ENCODE measurements at regions not wholly inside any gene's neighbourhood (a gene's known extent, or its start where the extent isn't known, plus 50 kb on each side); places are given as distances from the start of the nearest gene placed in this dataset.

DNA sequence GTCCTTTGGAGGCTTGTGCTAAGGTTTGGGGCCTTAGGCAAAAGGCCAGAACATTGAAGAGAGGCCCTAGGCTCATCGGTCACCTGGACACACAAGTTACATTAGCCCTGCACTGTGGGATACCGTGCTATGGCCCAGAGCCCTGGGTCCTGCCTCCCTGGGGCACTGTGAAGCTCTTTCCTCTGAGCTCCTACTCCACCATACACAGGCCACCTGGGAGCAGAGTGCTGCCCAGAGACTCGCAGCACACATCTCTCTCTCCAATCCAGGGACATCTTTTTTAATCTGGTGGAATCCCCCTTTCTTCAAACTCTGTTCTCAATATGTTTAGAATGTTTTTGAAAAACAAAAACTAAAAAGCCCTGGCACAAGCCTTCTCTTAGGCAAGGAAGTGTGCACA is 314.2 kb upstream of the RGS6 start:
- Histone ChIP-seq H3K79me2 (ENCODE audit: insufficient read depth, low read length) (no peaks in the 10 kb centered on the region), H3K4me2 (ENCODE audit: insufficient read depth, insufficient read length, low read length) (no peak overlapping the region), H3K14ac (ENCODE audit: insufficient read depth, low read length) (no peak overlapping the region; the same call in 1 of the 2 replicates), H3K27ac (ENCODE audit: insufficient read length, low read depth, low read length) (no peak overlapping the region), H4K20me1 (ENCODE audit: control insufficient read depth, insufficient read depth, insufficient read length) (no peaks in the 10 kb centered on the region), H2BK120ac (ENCODE audit: low read depth, low read length, poor library complexity, severe bottlenecking) (no peak overlapping the region), H3T11ph (ENCODE audit: low read length) (no peak overlapping the region), H3K18ac (ENCODE audit: insufficient read length, low read depth, low read length) (no peak overlapping the region), H3K4me1 (ENCODE audit: insufficient read depth, low read length) (peaks cover 3% of the 10 kb centered on the region; the same call in 1 of the 2 replicates), H3K23ac (ENCODE audit: insufficient read length, low read depth, low read length) (no peak overlapping the region), H3K79me1 (ENCODE audit: insufficient read depth, low read depth, low read length, poor library complexity, severe bottlenecking) (no peaks in the 10 kb centered on the region), H2BK20ac (ENCODE audit: low read depth, low read length, poor library complexity, severe bottlenecking) (no peak overlapping the region), H3K9me3 (ENCODE audit: control insufficient read depth, low read depth, low read length) (no peaks in the 10 kb centered on the region), H2BK15ac (ENCODE audit: low read depth, low read length) (no peak overlapping the region), H3K9ac (ENCODE audit: extremely low read depth, insufficient read length, low read length) (no peak overlapping the region), H2AFZ (ENCODE audit: low read length) (no peak overlapping the region), H4K8ac (replicated peaks; ENCODE audit: insufficient read length, low read depth, low read length) (no peak overlapping the region), H3K56ac (ENCODE audit: insufficient read length, low read depth, low read length) (no peak overlapping the region), H2BK5ac (ENCODE audit: insufficient read length, low read length) (no peak overlapping the region), H3K27me3 (ENCODE audit: insufficient read depth, low read length) (no peaks in the 10 kb centered on the region), H3K4ac (ENCODE audit: low read depth, low read length) (no peak overlapping the region), H2BK12ac (ENCODE audit: insufficient read length, low read depth, low read length) (no peak overlapping the region), H3K23me2 (ENCODE audit: insufficient read length, low read depth, low read length, poor library complexity, severe bottlenecking) (no peaks in the 10 kb centered on the region), H4K5ac (ENCODE audit: insufficient read length, low read depth, low read length) (no peak overlapping the region), H4K91ac (ENCODE audit: insufficient read length, low read depth, low read length) (no peak overlapping the region), H2AK5ac (ENCODE audit: insufficient read length, low read length) (no peak overlapping the region)
- Mint-ChIP-seq H3K4me1 (peaks cover 25 to 30% of the 10 kb centered on the region in 2 experiments), H3K27me3 (ENCODE audit: low read depth) (no peaks in the 10 kb centered on the region), H3K27ac (peak overlapping the region in 2 of 3 experiments; percentile 6 to 11; a peak in 1 of 7 replicates), H3K4me3 (no peak overlapping the region), H3K36me3 (ENCODE audit: insufficient read depth in 1 of 3, low read depth in 3 of 3) (peaks cover 3 to 24% (median 11%) of the 10 kb centered on the region in 3 experiments; a peak in 6 of 7 replicates), H3K9me3 (no peaks in the 10 kb centered on the region)
- TF ChIP-seq, protein P1, sequence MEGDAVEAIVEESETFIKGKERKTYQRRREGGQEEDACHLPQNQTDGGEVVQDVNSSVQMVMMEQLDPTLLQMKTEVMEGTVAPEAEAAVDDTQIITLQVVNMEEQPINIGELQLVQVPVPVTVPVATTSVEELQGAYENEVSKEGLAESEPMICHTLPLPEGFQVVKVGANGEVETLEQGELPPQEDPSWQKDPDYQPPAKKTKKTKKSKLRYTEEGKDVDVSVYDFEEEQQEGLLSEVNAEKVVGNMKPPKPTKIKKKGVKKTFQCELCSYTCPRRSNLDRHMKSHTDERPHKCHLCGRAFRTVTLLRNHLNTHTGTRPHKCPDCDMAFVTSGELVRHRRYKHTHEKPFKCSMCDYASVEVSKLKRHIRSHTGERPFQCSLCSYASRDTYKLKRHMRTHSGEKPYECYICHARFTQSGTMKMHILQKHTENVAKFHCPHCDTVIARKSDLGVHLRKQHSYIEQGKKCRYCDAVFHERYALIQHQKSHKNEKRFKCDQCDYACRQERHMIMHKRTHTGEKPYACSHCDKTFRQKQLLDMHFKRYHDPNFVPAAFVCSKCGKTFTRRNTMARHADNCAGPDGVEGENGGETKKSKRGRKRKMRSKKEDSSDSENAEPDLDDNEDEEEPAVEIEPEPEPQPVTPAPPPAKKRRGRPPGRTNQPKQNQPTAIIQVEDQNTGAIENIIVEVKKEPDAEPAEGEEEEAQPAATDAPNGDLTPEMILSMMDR (conservative IDR thresholded peaks at IDR 0.05), result no peak
- no CpG with 5 or more reads among the region's 3 CpGs for WGBS (ENCODE audit: extremely low coverage, insufficient read length, low lambda C conversion rate)
- no peak for DNase-seq
